ENCODE measurements at regions not wholly inside any gene's neighbourhood (a gene's known extent, or its start where the extent isn't known, plus 50 kb on each side); places are given as distances from the start of the nearest gene placed in this dataset.

- Histone ChIP-seq H3K4me1 (replicated peaks in 1 of 4; ENCODE audit: control insufficient read depth in 3 of 4, insufficient read depth in 4 of 4, low read length in 3 of 4) (no peaks in the 10 kb centered on the region), H2BK20ac (ENCODE audit: low read length) (no peak overlapping the region), H3K4ac (replicated peaks; ENCODE audit: insufficient read length, low read depth, low read length) (no peak overlapping the region), H3K79me2 (ENCODE audit: control insufficient read depth in 1 of 2, insufficient read depth in 2 of 2, low read length in 2 of 2) (no peaks in the 10 kb centered on the region), H3K79me1 (ENCODE audit: low read depth, low read length) (no peaks in the 10 kb centered on the region), H2AK5ac (ENCODE audit: low read depth, low read length) (no peak overlapping the region), H3K18ac (ENCODE audit: extremely low read depth, low read length) (no peak overlapping the region), H3K9me3 (ENCODE audit: insufficient read depth in 2 of 2, low read depth in 1 of 2, low read length in 1 of 2) (no peaks in the 10 kb centered on the region), H3K56ac (replicated peaks; ENCODE audit: insufficient read length, low read depth, low read length) (no peak overlapping the region), H2AFZ (ENCODE audit: low read length) (no peak overlapping the region), H3K23me2 (ENCODE audit: low read depth, low read length) (no peaks in the 10 kb centered on the region), H2BK5ac (ENCODE audit: low read depth, low read length) (no peak overlapping the region), H3K36me3 (ENCODE audit: control insufficient read depth in 2 of 4, insufficient read depth in 4 of 4, low read length in 3 of 4) (no peaks in the 10 kb centered on the region), H3K27me3 (replicated peaks in 1 of 4; ENCODE audit: control insufficient read depth in 3 of 4, extremely low read depth in 1 of 4, insufficient read depth in 3 of 4, low read length in 3 of 4) (no peaks in the 10 kb centered on the region), H3K23ac (ENCODE audit: insufficient read length) (no peak overlapping the region), H2BK15ac (ENCODE audit: low read length) (no peak overlapping the region), H2BK120ac (replicated peaks; ENCODE audit: low read depth, low read length) (no peak overlapping the region), H4K20me1 (replicated peaks in 1 of 2; ENCODE audit: control insufficient read depth in 1 of 2, insufficient read depth in 2 of 2, low read length in 2 of 2) (no peaks in the 10 kb centered on the region), H2BK12ac (ENCODE audit: low read depth, low read length) (no peak overlapping the region), H4K91ac (replicated peaks; ENCODE audit: insufficient read length, low read length) (no peak overlapping the region), H3K14ac (ENCODE audit: insufficient read length) (no peak overlapping the region), H3K4me2 (ENCODE audit: insufficient read depth in 1 of 2, low read depth in 2 of 2, low read length in 2 of 2) (no peak overlapping the region), H4K5ac (ENCODE audit: insufficient read length, low read depth, low read length) (no peak overlapping the region), H3K9ac (replicated peaks in 1 of 4; ENCODE audit: extremely low read depth in 1 of 4, low read depth in 3 of 4, low read length in 3 of 4) (no peak overlapping the region), H3K27ac (ENCODE audit: low read depth, low read length) (no peak overlapping the region), H3K4me3 (ENCODE audit: extremely low read depth in 1 of 4, insufficient read depth in 2 of 4, low read depth in 3 of 4, low read length in 4 of 4) (no peak overlapping the region), H4K8ac (ENCODE audit: extremely low read depth, insufficient read depth, low read length) (no peak overlapping the region)
- DNase-seq (ENCODE audit: low read depth in 1 of 2, low spot score in 2 of 2) (no peak), FAIRE-seq (no peak)
- TF ChIP-seq EP300 (IDR thresholded peaks at IDR 0.05; ENCODE audit: borderline replicate concordance in 1 of 2, low read depth in 2 of 2, low read length in 2 of 2): no peak
- TF ChIP-seq MAFK (IDR thresholded peaks at IDR 0.05; ENCODE audit: low read depth, low read length): peak; percentile 43; the same call in 1 of the 2 replicates
- no peak for TF ChIP-seq CBX5 (IDR thresholded peaks at IDR 0.05; ENCODE audit: low read depth, low read length)
- TF ChIP-seq NANOG (IDR thresholded peaks at IDR 0.05; ENCODE audit: insufficient read depth, low read depth, low read length, poor library complexity, severe bottlenecking): no peak
- TF ChIP-seq BACH1 (IDR thresholded peaks at IDR 0.05; ENCODE audit: low read length): peak; percentile 84
- POLR2A ChIA-PET (ENCODE audit: partially characterized antibody): no interaction called here
- CTCF ChIA-PET (ENCODE audit: partially characterized antibody): interaction anchor here (0.6 to 1.4 kb wide), 2 partner anchors 12 to 382 kb away, joined by 3 read pairs; no protein-coding TSS in a partner anchor
These were observed 207.4 kb upstream of the SGK1 start for GRCh38 chr6:134525190-134525868.
